ENCODE measurements at regions not wholly inside any gene's neighbourhood (a gene's known extent, or its start where the extent isn't known, plus 50 kb on each side); places are given as distances from the start of the nearest gene placed in this dataset.

DNA sequence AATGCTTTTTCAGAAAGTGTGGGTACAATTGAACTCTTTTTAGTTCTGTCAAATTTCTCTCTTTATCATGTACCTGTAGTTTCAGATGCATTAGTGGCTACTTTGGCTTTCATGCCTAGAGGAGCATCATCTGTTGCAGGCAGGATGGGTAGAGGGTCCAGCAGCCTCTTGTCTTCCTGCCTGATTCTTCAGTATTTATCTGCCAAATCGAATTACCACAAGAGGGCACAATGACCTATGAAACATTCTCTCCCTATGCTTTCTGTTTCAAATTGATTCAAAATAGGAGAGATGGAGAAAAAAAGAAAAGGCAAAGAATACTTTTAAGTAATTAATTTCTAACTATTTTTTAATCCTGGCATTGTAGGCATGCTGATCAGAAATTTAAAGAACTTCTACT, 477.2 kb downstream of the TRIB2 start:
- Histone ChIP-seq H3K4me3 (no peak overlapping the region), H3K4me1 (no peaks in the 10 kb centered on the region), H3K36me3 (no peaks in the 10 kb centered on the region), H3K27me3 (no peaks in the 10 kb centered on the region), H3K27ac (no peak overlapping the region), H3K9me3 (no peaks in the 10 kb centered on the region)
- DNase-seq = no peak
- intact Hi-C loops (cut with DNase I; ENCODE audit: low total_unique reads) = no loop called here
- TF ChIP-seq, protein P1, sequence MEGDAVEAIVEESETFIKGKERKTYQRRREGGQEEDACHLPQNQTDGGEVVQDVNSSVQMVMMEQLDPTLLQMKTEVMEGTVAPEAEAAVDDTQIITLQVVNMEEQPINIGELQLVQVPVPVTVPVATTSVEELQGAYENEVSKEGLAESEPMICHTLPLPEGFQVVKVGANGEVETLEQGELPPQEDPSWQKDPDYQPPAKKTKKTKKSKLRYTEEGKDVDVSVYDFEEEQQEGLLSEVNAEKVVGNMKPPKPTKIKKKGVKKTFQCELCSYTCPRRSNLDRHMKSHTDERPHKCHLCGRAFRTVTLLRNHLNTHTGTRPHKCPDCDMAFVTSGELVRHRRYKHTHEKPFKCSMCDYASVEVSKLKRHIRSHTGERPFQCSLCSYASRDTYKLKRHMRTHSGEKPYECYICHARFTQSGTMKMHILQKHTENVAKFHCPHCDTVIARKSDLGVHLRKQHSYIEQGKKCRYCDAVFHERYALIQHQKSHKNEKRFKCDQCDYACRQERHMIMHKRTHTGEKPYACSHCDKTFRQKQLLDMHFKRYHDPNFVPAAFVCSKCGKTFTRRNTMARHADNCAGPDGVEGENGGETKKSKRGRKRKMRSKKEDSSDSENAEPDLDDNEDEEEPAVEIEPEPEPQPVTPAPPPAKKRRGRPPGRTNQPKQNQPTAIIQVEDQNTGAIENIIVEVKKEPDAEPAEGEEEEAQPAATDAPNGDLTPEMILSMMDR (IDR thresholded peaks at IDR 0.05) = no peak

DNA sequence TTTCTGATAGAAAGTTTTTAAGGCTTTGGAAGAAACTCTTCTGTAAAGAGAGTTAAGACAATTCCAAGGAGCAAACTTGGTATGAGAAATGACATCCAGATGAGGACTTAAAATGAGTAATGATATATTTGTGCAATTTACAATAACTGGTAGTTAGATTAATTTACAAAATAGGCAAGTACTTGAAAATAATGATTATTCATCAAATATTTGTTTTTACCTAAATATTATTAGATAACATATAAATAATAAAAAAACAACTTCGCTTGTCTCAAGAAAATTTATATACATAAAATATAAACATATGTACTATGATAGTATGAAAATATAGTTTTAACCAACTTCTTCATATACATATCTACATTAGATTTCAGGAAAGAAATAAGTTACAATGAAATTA, 478.5 kb downstream of the TRIB2 start:
- intact Hi-C loops (cut with DNase I; ENCODE audit: low total_unique reads) = no loop called here
- H3K36me3 ChIP-seq = no peaks in the 10 kb centered on the region
- H3K9me3 ChIP-seq = no peaks in the 10 kb centered on the region
- no peak for DNase-seq
- no peak overlapping the region for H3K4me3 ChIP-seq
- no peak overlapping the region for H3K27ac ChIP-seq
- TF ChIP-seq, protein P1 (IDR thresholded peaks at IDR 0.05) = no peak
- H3K27me3 ChIP-seq = no peaks in the 10 kb centered on the region
- H3K4me1 ChIP-seq = no peaks in the 10 kb centered on the region

DNA sequence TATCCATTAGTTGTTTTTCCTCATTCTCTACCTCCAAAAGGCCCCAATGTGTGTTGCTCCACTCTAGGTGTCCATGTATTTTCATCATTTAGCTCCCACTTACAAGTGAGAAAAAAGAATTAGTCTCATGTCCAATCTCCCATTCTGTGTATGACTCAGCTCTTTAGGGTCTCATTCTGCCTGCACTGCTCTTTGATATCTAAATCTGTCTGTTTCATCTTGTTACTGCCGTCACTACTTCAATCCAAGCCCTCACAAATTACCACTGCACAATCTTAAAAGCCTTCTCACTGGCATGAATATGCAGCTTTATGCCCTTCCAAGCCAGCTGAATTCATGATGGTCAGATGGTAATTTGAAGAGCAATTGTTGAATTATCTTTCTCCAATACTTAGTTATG, 480.5 kb downstream of the TRIB2 start:
- H3K27ac ChIP-seq = no peak overlapping the region
- H3K4me3 ChIP-seq = no peak overlapping the region
- TF ChIP-seq, protein P1 (IDR thresholded peaks at IDR 0.05) = no peak
- H3K36me3 ChIP-seq = no peaks in the 10 kb centered on the region
- H3K27me3 ChIP-seq = no peaks in the 10 kb centered on the region
- no peaks in the 10 kb centered on the region for H3K4me1 ChIP-seq
- no peaks in the 10 kb centered on the region for H3K9me3 ChIP-seq
- no peak for DNase-seq
- intact Hi-C loops (cut with DNase I; ENCODE audit: low total_unique reads) = no loop called here

DNA sequence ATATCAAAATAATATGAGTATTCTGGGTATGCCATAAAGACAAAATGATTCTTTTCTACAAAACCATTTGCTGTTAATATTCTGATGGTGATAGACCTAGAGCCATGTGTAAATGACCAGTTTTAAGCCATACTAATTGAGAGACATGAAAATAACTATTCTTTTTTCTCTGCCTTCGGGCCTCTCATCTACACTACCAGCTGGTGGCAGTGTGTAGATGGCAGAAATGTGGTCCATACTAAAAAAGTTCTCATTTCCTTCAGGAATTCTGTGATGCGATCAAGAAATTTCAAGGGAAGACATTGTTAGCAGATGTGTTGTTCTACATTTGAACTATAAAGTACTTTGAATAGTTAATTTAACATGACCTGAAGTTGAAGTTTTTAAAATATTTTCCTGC, 485.2 kb downstream of the TRIB2 start:
- Histone ChIP-seq H3K9me3 (no peaks in the 10 kb centered on the region), H3K27me3 (no peaks in the 10 kb centered on the region), H3K4me1 (no peaks in the 10 kb centered on the region), H3K27ac (no peak overlapping the region), H3K4me3 (no peak overlapping the region), H3K36me3 (no peaks in the 10 kb centered on the region)
- intact Hi-C loops (cut with DNase I; ENCODE audit: low total_unique reads) = no loop called here
- TF ChIP-seq, protein P1 (IDR thresholded peaks at IDR 0.05) = no peak
- DNase-seq = no peak

DNA sequence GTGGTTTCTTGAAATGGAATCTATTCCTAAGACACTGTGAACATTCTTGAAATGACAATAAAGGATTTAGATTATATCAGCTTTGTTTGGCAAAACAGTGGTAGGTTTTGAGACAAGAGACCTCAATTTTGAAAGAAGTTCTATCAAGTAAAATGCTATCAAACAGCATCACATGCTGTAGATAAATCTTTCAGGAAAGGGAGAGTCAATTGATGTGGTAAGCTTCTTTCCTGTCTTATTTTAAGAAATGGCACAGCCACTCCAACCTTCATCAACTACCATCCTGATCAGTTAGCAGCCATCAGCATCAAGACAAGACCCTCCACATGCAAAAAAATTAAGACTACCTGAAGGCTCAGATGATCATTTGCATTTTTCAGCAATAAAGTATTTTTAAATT, 495.4 kb downstream of the TRIB2 start:
- H3K4me1 ChIP-seq = no peaks in the 10 kb centered on the region
- no peak overlapping the region for H3K27ac ChIP-seq
- H3K9me3 ChIP-seq = peaks cover 0 to 9% (median 3%) of the 10 kb centered on the region in 3 donors
- intact Hi-C loops (cut with DNase I; ENCODE audit: low total_unique reads) = no loop called here
- H3K36me3 ChIP-seq = no peaks in the 10 kb centered on the region
- H3K4me3 ChIP-seq = no peak overlapping the region
- no peak for DNase-seq
- TF ChIP-seq, protein P1 (IDR thresholded peaks at IDR 0.05) = no peak
- no peaks in the 10 kb centered on the region for H3K27me3 ChIP-seq

DNA sequence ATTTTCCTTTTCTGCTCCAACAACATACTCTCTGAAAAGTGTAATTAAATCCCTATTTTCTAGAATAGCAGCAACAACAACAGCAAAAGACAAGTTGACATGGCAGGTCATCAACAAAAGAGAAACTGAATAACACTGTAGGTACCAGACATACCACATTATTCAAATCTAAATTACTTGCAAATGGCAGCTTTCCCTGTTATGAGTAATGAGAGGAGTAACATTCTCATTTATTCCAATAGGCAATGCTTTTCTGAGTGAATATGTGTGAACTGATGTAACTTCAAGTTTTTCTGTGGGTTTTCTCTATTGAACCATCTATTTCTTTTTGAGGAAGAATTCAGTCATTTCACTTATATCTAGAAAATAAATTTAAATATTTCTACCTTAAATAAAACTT, 501.5 kb downstream of the TRIB2 start:
- DNase-seq = no peak
- no peak overlapping the region for H3K27ac ChIP-seq
- H3K4me1 ChIP-seq = no peaks in the 10 kb centered on the region
- H3K36me3 ChIP-seq = no peaks in the 10 kb centered on the region
- no peaks in the 10 kb centered on the region for H3K27me3 ChIP-seq
- intact Hi-C loops (cut with DNase I; ENCODE audit: low total_unique reads) = no loop called here
- TF ChIP-seq, protein P1 (IDR thresholded peaks at IDR 0.05) = no peak
- H3K4me3 ChIP-seq = no peak overlapping the region
- H3K9me3 ChIP-seq = no peaks in the 10 kb centered on the region

All from tibial artery (tissue), 4 donors.